ENCODE measurements at regions not wholly inside any gene's neighbourhood (a gene's known extent, or its start where the extent isn't known, plus 50 kb on each side); places are given as distances from the start of the nearest gene placed in this dataset.
"Not testable (repeated sequence)": the region's sequence is repeated elsewhere in the genome, so short reads cannot be mapped to it uniquely, and the experiment has no call there.

- no peak for DNase-seq
These were observed 199.3 kb upstream of the ADAMTSL1 start for GRCh38 chr9:18274693-18275092.

DNA sequence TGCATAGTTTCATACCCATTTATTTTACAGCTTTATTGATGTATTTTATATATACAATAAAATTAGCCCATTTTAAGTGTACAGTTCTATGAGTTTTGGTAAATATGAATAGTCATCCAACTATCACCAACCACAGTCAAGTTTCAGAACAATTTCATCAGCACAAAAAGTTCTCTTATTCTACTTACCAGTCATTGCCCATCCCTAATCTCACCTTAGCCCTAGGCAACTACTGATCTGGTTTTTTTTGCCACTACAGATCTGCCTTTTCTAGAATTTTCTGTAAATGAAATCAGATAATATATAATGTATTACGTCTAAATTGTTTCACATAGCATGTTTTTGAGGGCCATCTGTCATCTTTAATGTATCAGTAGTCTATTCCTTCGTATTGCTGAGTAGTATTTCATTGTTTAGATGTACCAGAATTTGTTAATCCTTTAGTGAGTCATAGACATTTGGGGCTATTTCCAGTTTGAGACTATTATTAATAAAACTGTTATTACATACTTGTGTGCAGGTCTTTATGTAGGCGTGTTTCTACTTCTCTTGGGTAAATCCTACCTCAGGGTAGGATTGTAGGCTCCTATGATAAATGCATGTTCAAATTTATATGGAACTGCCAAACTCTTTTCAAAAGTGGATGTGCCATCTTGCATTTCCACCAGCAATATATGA, 198.5 kb upstream of the ADAMTSL1 start:
- DNase-seq: no peak

DNA sequence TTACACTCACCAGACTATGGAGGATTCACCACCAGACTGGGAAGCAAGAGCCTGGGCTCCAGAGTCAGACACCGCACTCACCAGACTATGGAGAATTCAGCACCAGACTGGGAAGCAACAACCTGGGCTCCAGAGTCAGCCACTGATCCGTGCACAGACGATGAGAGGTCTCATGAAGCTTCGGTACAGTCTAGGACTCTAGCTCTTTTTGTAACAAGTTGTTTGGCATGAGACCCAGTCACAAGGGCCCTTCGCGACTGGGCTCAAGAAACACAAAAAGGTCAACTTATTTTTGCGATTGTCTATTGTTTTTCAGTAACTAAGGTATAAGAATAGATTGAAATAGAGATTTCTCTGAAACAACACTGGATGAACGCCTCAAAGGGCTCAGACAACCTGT, 192.7 kb upstream of the ADAMTSL1 start:
- DNase-seq: no peak

- DNase-seq: no peak
These were observed 179.7 kb upstream of the ADAMTSL1 start for GRCh38 chr9:18294229-18294628.

- DNase-seq: no peak
These were observed 177.3 kb upstream of the ADAMTSL1 start for GRCh38 chr9:18296702-18297055.

DNA sequence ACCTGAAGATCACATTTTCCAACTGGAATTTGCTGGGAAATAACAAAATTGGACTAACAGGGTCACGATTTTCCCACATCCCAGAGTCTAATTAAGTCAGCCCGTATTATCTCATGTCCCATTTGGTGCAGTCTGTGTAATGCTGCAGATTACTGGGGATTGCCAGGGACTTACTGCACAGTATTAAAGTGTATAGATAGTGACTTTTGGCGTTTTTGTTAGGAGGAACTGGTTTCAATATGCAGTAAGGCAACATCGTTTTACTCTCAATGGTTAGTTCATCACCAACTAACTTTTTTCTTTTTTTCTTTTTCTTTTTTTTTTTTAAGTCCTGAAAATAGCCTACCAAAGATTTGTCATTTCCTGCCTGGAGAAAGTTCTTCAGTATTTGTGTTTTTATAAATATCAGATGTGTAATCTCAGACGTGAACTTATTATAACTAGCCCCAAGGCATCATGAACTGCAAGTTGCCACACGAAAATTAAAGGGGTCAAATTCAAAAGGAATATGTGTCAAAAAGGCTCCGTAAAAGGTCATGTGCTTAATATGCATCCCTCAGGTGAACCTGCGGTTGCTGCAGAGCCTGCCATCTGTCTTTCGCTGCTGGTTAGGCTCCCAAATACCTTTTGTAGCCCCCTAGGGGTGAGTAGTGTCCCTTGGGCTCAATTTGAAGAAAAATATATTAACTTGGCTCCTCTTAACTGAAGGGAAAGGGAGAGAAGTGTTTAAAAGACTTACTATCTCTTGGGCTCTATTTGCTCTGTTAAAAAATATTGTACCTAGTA, 176.7 kb upstream of the ADAMTSL1 start:
- no peak for DNase-seq

DNA sequence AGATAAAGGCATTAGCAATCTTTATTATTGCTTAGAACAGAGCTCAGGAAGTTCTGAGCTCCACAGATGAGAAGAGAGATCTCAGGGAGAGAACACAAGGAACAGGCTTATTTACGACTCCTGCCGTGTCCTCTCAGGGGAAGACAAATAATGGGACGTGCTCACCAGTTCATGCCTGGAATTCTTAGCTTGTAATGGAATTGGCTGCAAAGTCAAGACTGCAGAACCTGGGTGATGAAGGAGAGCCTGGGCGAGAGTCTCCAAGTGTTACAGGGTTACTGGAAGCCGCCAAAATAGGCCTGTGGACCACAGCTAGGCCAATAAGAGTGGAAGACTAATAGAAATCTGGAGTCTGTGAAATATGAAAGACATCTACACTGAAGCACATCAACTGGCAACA, 174.5 kb upstream of the ADAMTSL1 start:
- DNase-seq: no peak

GRCh38 chr9:18305167-18305806, 168.7 kb upstream of the ADAMTSL1 start:
- DNase-seq: not testable (repeated sequence)

DNA sequence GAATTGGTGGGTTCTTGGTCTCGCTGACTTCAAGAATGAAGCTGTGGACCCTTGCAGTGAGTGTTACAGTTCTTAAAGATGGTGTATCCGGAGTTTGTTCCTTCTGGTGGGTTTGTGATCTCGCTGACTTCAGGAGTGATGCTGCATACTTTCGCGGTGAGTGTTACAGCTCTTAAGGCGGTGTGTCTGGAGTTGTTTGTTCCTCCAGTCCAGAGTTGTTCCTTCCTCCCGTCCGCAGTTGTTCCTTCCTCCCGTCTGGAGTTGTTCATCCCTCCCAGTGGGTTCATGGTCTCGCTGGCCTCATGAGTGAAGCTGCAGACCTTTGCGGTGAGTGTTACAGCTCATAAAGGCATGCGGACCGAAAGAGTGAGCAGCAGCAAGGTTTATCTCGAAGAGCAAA, 159.6 kb upstream of the ADAMTSL1 start:
- DNase-seq: no peak

- no peak for DNase-seq
These were observed 156.1 kb upstream of the ADAMTSL1 start for GRCh38 chr9:18317896-18318295.

DNA sequence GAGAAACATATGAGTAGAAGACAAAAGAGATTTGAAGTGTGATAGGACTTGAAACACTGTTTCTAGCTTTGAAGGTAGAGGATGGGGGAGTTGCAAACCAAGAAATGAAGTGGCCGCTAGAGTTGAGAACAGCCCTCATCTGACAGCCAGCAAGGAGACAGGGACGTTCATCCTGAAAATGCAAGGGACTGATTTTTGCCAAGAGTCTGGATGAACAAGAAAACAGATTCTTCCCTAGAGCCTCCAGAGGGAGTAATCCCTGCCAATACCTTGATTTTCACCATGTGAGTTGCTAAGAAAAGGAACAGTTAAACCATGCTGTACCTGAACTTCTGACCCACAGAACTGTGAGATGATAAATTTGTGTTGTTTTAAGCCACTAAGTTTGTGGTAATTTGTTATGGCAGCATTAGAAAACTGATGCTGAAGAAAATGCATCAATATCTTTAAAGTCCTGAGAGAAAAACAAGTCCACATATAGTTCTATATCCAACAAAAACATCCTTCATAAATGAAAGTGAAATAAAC, 154.0 kb upstream of the ADAMTSL1 start:
- DNase-seq: no peak

- DNase-seq: no peak
These were observed 148.8 kb upstream of the ADAMTSL1 start for GRCh38 chr9:18324928-18325745.

DNA sequence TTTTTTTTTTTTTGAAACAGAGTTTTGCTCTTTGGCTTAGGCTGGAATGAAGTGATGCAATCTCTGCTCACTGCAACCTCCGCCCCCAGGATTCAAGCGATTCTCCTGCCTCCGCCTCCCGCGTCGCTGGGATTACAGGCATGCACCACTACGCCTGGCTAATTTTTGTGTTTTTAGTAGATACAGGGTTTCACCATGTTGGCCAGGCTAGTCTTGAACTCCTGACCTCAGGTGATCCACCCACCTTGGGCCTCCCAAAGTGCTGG, 148.3 kb upstream of the ADAMTSL1 start:
- DNase-seq: not testable (repeated sequence)

- no peak for DNase-seq
These were observed 146.8 kb upstream of the ADAMTSL1 start for GRCh38 chr9:18327121-18327520.

DNA sequence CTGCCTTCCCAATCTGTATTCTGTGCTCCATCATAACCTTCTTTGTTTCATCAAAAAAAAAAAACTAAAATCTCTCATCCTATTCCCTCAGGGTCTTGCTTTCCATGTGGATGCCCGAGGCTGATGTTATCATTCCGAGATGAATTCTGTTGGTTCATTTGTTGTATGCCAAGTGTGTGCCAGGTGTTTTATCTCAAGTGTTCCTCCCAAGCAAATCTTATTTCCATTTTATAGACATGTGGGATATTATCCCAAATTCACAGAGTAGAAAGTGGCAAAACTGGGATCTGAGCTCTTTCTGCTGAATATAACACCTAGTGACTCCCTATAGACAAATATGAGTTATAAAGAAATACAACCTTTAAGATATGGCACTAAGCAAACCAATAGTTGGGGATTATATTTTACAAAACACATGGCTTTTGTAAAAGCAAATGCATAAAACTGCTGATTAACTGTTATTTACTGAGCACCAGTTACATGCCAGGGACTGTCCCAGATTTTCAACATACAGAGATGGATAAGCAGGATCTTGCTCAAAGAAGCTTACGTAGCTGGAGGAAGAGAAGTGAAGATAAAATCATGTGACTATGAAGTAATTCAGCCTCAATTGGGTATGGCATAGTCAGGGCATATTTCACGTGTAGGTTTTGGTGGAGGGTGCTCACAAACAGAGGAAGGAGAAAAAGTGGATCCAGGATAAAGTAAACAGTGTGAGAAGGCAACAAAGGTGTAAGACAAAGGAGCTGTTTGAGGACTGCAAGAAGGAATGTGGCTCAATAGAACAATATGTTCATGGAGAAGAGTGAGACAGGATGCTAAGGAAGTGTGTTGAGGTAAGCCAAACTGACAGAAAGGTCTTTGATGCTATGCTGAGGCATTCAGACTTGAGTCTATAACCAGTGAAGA, 143.3 kb upstream of the ADAMTSL1 start:
- no peak for DNase-seq

DNA sequence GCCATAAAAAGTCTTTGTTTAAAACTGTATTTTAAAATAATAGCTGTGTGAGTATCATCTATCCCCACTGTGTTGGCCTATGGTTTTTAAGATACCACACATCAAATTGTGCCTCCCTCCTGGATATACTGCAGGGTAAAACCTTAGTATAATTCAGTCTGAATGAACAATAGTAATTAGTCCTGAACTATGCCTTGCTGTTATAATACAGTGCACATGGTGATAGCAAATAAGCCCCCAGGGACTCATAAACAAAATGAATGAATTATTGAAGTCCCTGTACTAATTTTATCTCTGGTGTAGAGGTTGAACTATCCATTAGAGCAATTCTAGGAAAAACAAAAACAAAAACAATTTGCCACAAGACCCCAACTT, 142.7 kb upstream of the ADAMTSL1 start:
- no peak for DNase-seq

DNA sequence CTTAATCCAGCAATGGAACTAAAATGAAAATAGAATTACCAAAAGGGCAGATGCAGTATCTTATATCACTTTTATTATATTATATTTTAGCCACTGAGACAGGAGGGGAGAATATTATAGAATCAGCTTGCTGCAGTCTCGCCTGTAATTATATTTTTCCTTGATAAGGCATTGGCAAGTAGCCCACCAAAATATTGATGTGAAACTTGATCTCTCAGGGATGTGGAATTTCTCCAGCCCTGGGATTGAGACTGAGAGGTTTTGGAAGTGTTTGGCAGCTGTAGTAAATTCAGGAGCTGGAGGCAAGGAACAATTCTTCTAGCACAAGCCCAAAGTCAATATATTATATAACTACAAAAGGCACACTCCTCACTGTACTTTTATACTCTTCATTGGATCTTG, 142.1 kb upstream of the ADAMTSL1 start:
- no peak for DNase-seq

- DNase-seq: no peak
These were observed 140.8 kb upstream of the ADAMTSL1 start for GRCh38 chr9:18333157-18333556.

DNA sequence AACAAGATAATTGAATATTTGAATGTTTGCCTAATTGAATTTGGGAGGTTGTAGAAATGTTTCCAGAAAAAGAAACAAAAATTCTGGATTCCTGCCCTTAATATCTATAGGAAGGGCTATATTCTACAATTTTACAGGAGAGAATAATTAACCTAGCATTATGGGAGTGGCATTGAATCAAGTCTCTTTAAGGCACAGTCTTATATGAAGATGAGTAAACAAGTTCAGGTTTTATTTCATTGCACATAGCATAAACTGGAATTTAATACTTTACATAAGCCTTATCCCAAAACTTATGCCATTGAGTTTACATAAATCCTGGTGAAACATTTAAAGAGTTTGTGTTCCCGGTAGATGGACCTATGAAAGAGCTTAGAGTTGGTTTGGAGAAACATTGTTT, 138.1 kb upstream of the ADAMTSL1 start:
- DNase-seq: no peak

DNA sequence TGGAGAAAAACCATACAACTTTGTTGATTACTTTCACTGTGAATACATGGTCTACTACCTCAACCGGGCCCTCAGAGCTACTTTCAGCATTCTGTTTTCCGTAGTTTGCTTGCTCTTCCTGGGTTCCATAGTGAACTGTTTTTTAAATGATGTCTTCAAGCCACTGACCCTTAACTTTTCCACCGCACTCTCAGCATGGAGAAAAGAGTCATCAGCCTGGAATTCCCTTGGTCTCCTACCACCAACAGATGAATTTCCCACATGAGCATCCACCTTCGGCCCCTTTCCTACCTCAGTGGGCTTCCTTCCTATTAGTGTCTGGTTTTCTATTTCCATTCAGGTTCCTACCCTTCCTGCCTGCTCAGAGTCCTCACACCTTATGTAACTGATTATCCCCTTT, 135.9 kb upstream of the ADAMTSL1 start:
- DNase-seq: no peak

DNA sequence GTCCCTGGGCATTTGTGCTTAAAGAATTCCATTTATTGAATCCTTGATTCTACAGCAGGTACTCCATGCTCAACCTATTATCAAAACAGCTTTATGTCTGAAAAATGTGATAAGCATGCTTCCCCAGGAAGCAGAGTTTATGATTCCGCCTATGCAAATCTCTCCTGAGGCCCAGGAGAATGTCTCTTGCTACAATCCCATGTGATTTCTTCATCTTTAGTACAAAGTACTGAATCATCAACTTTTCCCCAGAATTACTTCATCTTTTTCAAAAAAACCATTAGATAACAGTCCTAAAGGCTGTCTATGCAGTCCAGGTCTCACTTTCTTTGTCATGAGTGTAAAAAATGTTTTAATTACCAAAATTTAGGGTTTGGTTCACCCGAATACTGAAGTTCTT, 130.2 kb upstream of the ADAMTSL1 start:
- DNase-seq: no peak
